K562 (cell line): ENCODE measurements at regions not wholly inside any gene's neighbourhood (a gene's known extent, or its start where the extent isn't known, plus 50 kb on each side); places are given as distances from the start of the nearest gene placed in this dataset.

Source experiments
- ATAC-seq: fragments of 200-7000 bp; cut with Tn5 transposase; 3 replicates; pipeline ENCODE4 v1.9.1; 2020; ENCODE audit warnings: moderate library complexity
- BruUV-seq: library from RNA; stranded (reverse); fragments of 400-500 nt; replicated peaks from 2 replicates; lab custom pipeline; 2021; lab: Mats Ljungman, UMichigan
- CTCF ChIA-PET: fragments of 300-600 bp; formaldehyde crosslinking; extraction: SDS; loops from one replicate; lab custom pipeline; 2021; ENCODE audit warnings: low intra/inter-chr PET ratio; lab: Yijun Ruan, JAX
- POLR2A ChIA-PET: fragments of 300-600, 350-650 bp; sonication (Branson Sonifier 250); formaldehyde crosslinking; extraction: SDS; loops from one replicate; lab custom pipeline; 2021; ENCODE audit warnings: antibody characterized with exemption, inconsistent platforms; lab: Yijun Ruan, JAX
- DNase-seq, 4 experiments: peaks; one replicate each; pipeline versions ENCODE4 v3.0.0 to v3.0.0-alpha.2; 2011 to 2018; ENCODE audit warnings: low spot score in 3 of 4, mixed read lengths in 3 of 4; ENCODE audit errors: extremely low read depth in 1 of 4
- FAIRE-seq: peaks from 2 replicates; lab custom pipeline; 2011; peaks lifted over from hg19 to GRCh38; lab: Jason Lieb, UNC
- H2AFZ ChIP-seq: 2 replicates; pipeline ENCODE4 v1.6.0; 2011; ENCODE audit warnings: low read depth, low read length, control low read depth, inconsistent platforms
- H3K27ac ChIP-seq: fragments of 200-600 bp; 3 replicates; pipeline ENCODE4 v1.8.0; 2011; ENCODE audit warnings: low read depth, mild to moderate bottlenecking, control low read depth, inconsistent platforms, low read length, moderate library complexity, mixed read lengths; ENCODE audit errors: extremely low read depth
- H3K27me3 ChIP-seq, 2 experiments: fragments of 300-600 bp in 1 of 2; 2 replicates in 1 of 2; 3 replicates in 1 of 2; pipeline versions ENCODE4 v1.6.0 to v1.8.0; 2011; ENCODE audit warnings: inconsistent platforms in 2 of 2, low read length in 2 of 2, mild to moderate bottlenecking in 1 of 2, mixed read lengths in 1 of 2, moderate library complexity in 1 of 2; ENCODE audit not compliant: control insufficient read depth in 2 of 2, insufficient read depth in 2 of 2
- H3K36me3 ChIP-seq: fragments of 300-600 bp; 3 replicates; pipeline ENCODE4 v1.8.0; 2011; ENCODE audit warnings: mild to moderate bottlenecking, low read length, inconsistent platforms; ENCODE audit not compliant: control insufficient read depth, insufficient read depth
- H3K4me1 ChIP-seq, 2 experiments: fragments of 200-600 bp in 1 of 2; replicated peaks in 1 of 2; 2 replicates in 1 of 2; 3 replicates in 1 of 2; pipeline versions ENCODE4 v1.5.1 to v1.8.0; 2011; ENCODE audit warnings: inconsistent platforms in 2 of 2, low read length in 2 of 2, mild to moderate bottlenecking in 1 of 2, mixed read lengths in 1 of 2, moderate library complexity in 1 of 2; ENCODE audit not compliant: control insufficient read depth in 2 of 2, insufficient read depth in 2 of 2
- H3K4me2 ChIP-seq: 2 replicates; pipeline ENCODE4 v1.6.1; 2011; ENCODE audit warnings: low read length, control low read depth, inconsistent platforms, mixed read lengths; ENCODE audit not compliant: insufficient read depth
- H3K4me3 ChIP-seq: fragments of 200-600 bp; sonication (generic), shearing (Covaris generic); 2 replicates; pipeline ENCODE4 v1.5.1; 2016; ENCODE audit warnings: control low read depth, inconsistent platforms
- H3K79me2 ChIP-seq: fragments of 200-600 bp; 3 replicates; pipeline ENCODE4 v1.8.0; 2011; ENCODE audit warnings: low read length, inconsistent platforms; ENCODE audit not compliant: control insufficient read depth, insufficient read depth
- H3K9ac ChIP-seq, 2 experiments: 2 replicates each; pipeline versions ENCODE4 v1.6.0 to v1.6.1; 2011; ENCODE audit warnings: low read depth in 2 of 2, low read length in 2 of 2, control low read depth in 1 of 2, inconsistent platforms in 1 of 2, mild to moderate bottlenecking in 1 of 2, mixed read lengths in 1 of 2; ENCODE audit not compliant: insufficient read depth in 1 of 2
- H3K9me1 ChIP-seq: one replicate; pipeline ENCODE4 v1.6.0; 2011; ENCODE audit warnings: inconsistent platforms, mild to moderate bottlenecking, low read length, moderate library complexity; ENCODE audit not compliant: control insufficient read depth, insufficient read depth
- H3K9me3 ChIP-seq: replicated peaks from 2 replicates; pipeline ENCODE4 v1.5.1; 2011; ENCODE audit warnings: low read depth, low read length, inconsistent platforms; ENCODE audit not compliant: control insufficient read depth, insufficient read depth
- H4K20me1 ChIP-seq: replicated peaks from 2 replicates; pipeline ENCODE4 v1.6.1; 2011; ENCODE audit warnings: low read length, inconsistent platforms, mixed read lengths; ENCODE audit not compliant: control insufficient read depth, insufficient read depth
- HBP1 ChIP-seq: fragments of 450-650 bp; formaldehyde crosslinking; IDR thresholded peaks from 2 replicates; pipeline ENCODE4 v1.4.0; 2022; ENCODE audit warnings: missing genetic modification characterization
- TFE3 ChIP-seq: fragments of 450-650 bp; formaldehyde crosslinking; IDR thresholded peaks from 2 replicates; pipeline ENCODE4 v1.4.0; 2020; ENCODE audit warnings: mild to moderate bottlenecking, mixed read lengths
- WGBS: fragments of 100-300 bp; shearing (Covaris generic); methylation state at CpG from one replicate; pipeline ENCODE4 v1.1.6; 2016; ENCODE audit warnings: low coverage, mixed read lengths; ENCODE audit not compliant: insufficient coverage; ENCODE audit errors: missing lambda C conversion rate; 5-methylcytosine and 5-hydroxymethylcytosine counted together
- in situ Hi-C: fragments of 300-500 bp; cut with MboI; formaldehyde crosslinking; loops from 4 replicates; pipeline ENCODE4 v1.15.0; 2018; ENCODE audit warnings: inconsistent platforms, mixed read lengths
- intact Hi-C: fragments of 100-400 bp; cut with micrococcal nuclease; formaldehyde crosslinking; loops from 2 replicates; pipeline ENCODE4 v1.14.2; 2022
- TF ChIP-seq, protein P1 (sequence below), 2 experiments: IDR thresholded peaks in 1 of 2; conservative IDR thresholded peaks in 1 of 2; 2 replicates each; pipeline ENCODE4 v1.6.1; 2016; ENCODE audit warnings: low read depth in 2 of 2, mild to moderate bottlenecking in 1 of 2, missing compliant biosample characterization in 1 of 2, missing genetic modification characterization in 1 of 2, moderate library complexity in 1 of 2

DNA sequence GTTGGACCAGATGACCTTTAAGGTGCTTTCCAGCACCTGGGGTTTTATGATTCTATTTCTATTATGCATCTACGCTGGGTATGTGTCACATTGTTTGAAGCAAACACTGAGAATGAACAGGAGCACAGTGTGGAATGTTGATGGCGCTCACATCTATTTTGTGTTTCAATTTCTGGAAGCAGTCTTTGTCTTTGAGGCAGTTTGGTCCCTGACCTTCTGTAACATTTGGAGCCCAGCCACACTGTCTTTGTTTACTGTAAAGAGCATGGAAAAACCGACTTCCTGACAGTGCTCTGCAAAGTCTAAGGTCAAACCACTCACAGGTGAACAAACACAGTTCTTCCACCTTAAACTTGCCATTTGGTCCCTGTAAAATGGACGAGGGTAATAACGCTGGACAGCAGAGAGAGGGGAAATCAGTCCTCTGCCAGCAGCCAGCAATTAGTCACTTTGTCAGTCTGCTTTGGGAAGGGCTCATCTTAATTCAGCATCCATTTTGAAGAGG, 155.5 kb downstream of the PRL start:
- H3K27ac ChIP-seq: no peak overlapping the region
- no peak overlapping the region for H3K4me2 ChIP-seq
- 1% methylated on average over 5 of the region's 5 CpGs for WGBS
- in situ Hi-C loops (no loop called here), intact Hi-C loops (no loop called here)
- H3K9ac ChIP-seq: no peak overlapping the region
- no peaks in the 10 kb centered on the region for H3K9me3 ChIP-seq
- H3K79me2 ChIP-seq: no peaks in the 10 kb centered on the region
- no peaks in the 10 kb centered on the region for H3K9me1 ChIP-seq
- POLR2A ChIA-PET: no interaction called here
- BruUV-seq: no TSS peak
- no peaks in the 10 kb centered on the region for H3K4me1 ChIP-seq
- ATAC-seq: no peak
- H4K20me1 ChIP-seq: no peaks in the 10 kb centered on the region
- FAIRE-seq: peak; percentile 23
- H3K27me3 ChIP-seq: peaks cover 6 to 10% of the 10 kb centered on the region in 2 experiments; a peak in 2 of 5 replicates
- no peak overlapping the region for H2AFZ ChIP-seq
- no peak for DNase-seq
- CTCF ChIA-PET: no interaction called here
- no peak overlapping the region for H3K4me3 ChIP-seq
- no peaks in the 10 kb centered on the region for H3K36me3 ChIP-seq
- TF ChIP-seq TFE3 (CRISPR knock-in tag) (no peak), HBP1 (no peak)
- TF ChIP-seq, protein P1, sequence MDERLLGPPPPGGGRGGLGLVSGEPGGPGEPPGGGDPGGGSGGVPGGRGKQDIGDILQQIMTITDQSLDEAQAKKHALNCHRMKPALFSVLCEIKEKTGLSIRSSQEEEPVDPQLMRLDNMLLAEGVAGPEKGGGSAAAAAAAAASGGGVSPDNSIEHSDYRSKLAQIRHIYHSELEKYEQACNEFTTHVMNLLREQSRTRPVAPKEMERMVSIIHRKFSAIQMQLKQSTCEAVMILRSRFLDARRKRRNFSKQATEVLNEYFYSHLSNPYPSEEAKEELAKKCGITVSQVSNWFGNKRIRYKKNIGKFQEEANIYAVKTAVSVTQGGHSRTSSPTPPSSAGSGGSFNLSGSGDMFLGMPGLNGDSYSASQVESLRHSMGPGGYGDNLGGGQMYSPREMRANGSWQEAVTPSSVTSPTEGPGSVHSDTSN (CRISPR knock-in tag; IDR thresholded peaks at IDR 0.05; ENCODE audit: low read depth): no peak
- TF ChIP-seq, protein P1 (tag; conservative IDR thresholded peaks at IDR 0.05; ENCODE audit: low read depth): peak; percentile 71
- TF ChIP-seq, all 486 proteins: peak for 1
